GM12878 (cell line): ENCODE measurements at regions not wholly inside any gene's neighbourhood (a gene's known extent, or its start where the extent isn't known, plus 50 kb on each side); places are given as distances from the start of the nearest gene placed in this dataset.

ENCODE experiments used
- ATAC-seq: fragments of 200-7000 bp; cut with Tn5 transposase; 3 replicates; pipeline ENCODE4 v1.9.1; 2020; ENCODE audit warnings: mild to moderate bottlenecking, moderate library complexity
- BruUV-seq: library from RNA; stranded (reverse); fragments of 400-500 nt; replicated peaks from 2 replicates; lab custom pipeline; 2021; lab: Mats Ljungman, UMichigan
- CTCF ChIA-PET: fragments of 300-600 bp; sonication (Branson Sonifier 250); formaldehyde crosslinking; extraction: SDS; loops from one replicate; lab custom pipeline; 2021; ENCODE audit warnings: inconsistent platforms; lab: Yijun Ruan, JAX
- POLR2A ChIA-PET: fragments of 350-600 bp; formaldehyde crosslinking; extraction: SDS; loops from one replicate; lab custom pipeline; 2021; ENCODE audit warnings: inconsistent platforms; lab: Charles Lee
- RAD21 ChIA-PET: fragments of 300-600 bp; sonication (Branson Sonifier 250); formaldehyde crosslinking; loops from one replicate; lab custom pipeline; 2023; ENCODE audit warnings: antibody characterized with exemption; ENCODE audit not compliant: unreplicated experiment; lab: Charles Lee
- SMC1A ChIA-PET: fragments of 300-600 bp; sonication (Branson Sonifier 250); formaldehyde crosslinking; loops from one replicate; lab custom pipeline; 2023; ENCODE audit not compliant: unreplicated experiment, uncharacterized antibody; lab: Charles Lee
- DNase-seq: peaks from one replicate; pipeline ENCODE4 v3.0.0-alpha.2; 2011; ENCODE audit warnings: low read depth, low spot score
- FAIRE-seq: peaks from 3 replicates; lab custom pipeline; 2011; peaks lifted over from hg19 to GRCh38; lab: Jason Lieb, UNC
- H2AFZ ChIP-seq: 2 replicates; pipeline ENCODE4 v1.6.0; 2011; ENCODE audit warnings: low read depth, low read length, control low read depth; ENCODE audit not compliant: control insufficient read depth
- H3K27ac ChIP-seq: 2 replicates; pipeline ENCODE4 v1.5.1; 2011; ENCODE audit warnings: control low read depth; ENCODE audit not compliant: control insufficient read depth, insufficient read depth
- H3K27me3 ChIP-seq, 2 experiments: replicated peaks in 1 of 2; 2 replicates each; pipeline versions ENCODE4 v1.6.0 to v1.6.1; 2011; ENCODE audit warnings: low read length in 1 of 2; ENCODE audit not compliant: control insufficient read depth in 2 of 2, insufficient read depth in 2 of 2
- H3K36me3 ChIP-seq, 2 experiments: 2 replicates each; pipeline ENCODE4 v1.5.1; 2011; ENCODE audit warnings: low read length in 1 of 2; ENCODE audit not compliant: control insufficient read depth in 2 of 2, insufficient read depth in 2 of 2
- H3K4me1 ChIP-seq: 2 replicates; pipeline ENCODE4 v1.6.1; 2011; ENCODE audit warnings: mild to moderate bottlenecking, low read length, moderate library complexity, mixed read lengths; ENCODE audit not compliant: control insufficient read depth, insufficient read depth
- H3K4me2 ChIP-seq: 2 replicates; pipeline ENCODE4 v1.6.0; 2011; ENCODE audit warnings: control low read depth; ENCODE audit not compliant: control insufficient read depth, insufficient read depth
- H3K4me3 ChIP-seq: fragments of 200-600 bp; sonication (generic); 2 replicates; pipeline ENCODE4 v1.5.1; 2016
- H3K79me2 ChIP-seq: 2 replicates; pipeline ENCODE4 v1.6.0; 2011; ENCODE audit warnings: low read length; ENCODE audit not compliant: control insufficient read depth, insufficient read depth
- H3K9ac ChIP-seq: 2 replicates; pipeline ENCODE4 v1.8.0; 2011; ENCODE audit warnings: low read length, control low read depth, mixed read lengths; ENCODE audit not compliant: control insufficient read depth, insufficient read depth
- H3K9me3 ChIP-seq: replicated peaks from 3 replicates; pipeline ENCODE4 v1.5.1; 2011; ENCODE audit warnings: mild to moderate bottlenecking, low read length; ENCODE audit not compliant: control insufficient read depth, insufficient read depth
- H4K20me1 ChIP-seq: 2 replicates; pipeline ENCODE4 v1.6.0; 2011; ENCODE audit not compliant: control insufficient read depth, insufficient read depth
- CEBPB ChIP-seq, 2 experiments: fragments of 150-350 bp in 1 of 2; IDR thresholded peaks; 2 replicates each; pipeline ENCODE4 v1.6.1; 2012 to 2014; ENCODE audit warnings: low read depth in 2 of 2, low read length in 2 of 2, borderline replicate concordance in 1 of 2, inconsistent platforms in 1 of 2
- CREB1 ChIP-seq: IDR thresholded peaks from 2 replicates; pipeline ENCODE4 v1.6.1; 2012; ENCODE audit warnings: low read depth, mild to moderate bottlenecking, inconsistent platforms
- CUX1 ChIP-seq: IDR thresholded peaks from 2 replicates; pipeline ENCODE4 v1.6.1; 2012; ENCODE audit warnings: improper control_type of control experiment, low read depth, low read length; ENCODE audit not compliant: insufficient replicate concordance
- ESRRA ChIP-seq: IDR thresholded peaks from 2 replicates; pipeline ENCODE4 v1.6.1; 2012; ENCODE audit warnings: mild to moderate bottlenecking, low read length, improper control_type of control experiment
- FOXM1 ChIP-seq: IDR thresholded peaks from 2 replicates; pipeline ENCODE4 v1.6.1; 2012; ENCODE audit warnings: low read depth, mild to moderate bottlenecking, inconsistent platforms, low read length, moderate library complexity
- JUND ChIP-seq: IDR thresholded peaks from 2 replicates; pipeline ENCODE4 v1.6.1; 2012; ENCODE audit warnings: low read depth, mild to moderate bottlenecking, low read length, improper control_type of control experiment, moderate library complexity
- KLF5 ChIP-seq: fragments of 450-650 bp; IDR thresholded peaks from 2 replicates; pipeline ENCODE4 v1.6.1; 2014; ENCODE audit warnings: mild to moderate bottlenecking; ENCODE audit not compliant: partially characterized antibody
- MTA3 ChIP-seq: IDR thresholded peaks from 2 replicates; pipeline ENCODE4 v1.6.1; 2012; ENCODE audit warnings: low read length, inconsistent platforms, borderline replicate concordance
- NKRF ChIP-seq: fragments of 450-650 bp; conservative IDR thresholded peaks from 2 replicates; pipeline ENCODE4 v1.6.1; 2017; ENCODE audit warnings: mild to moderate bottlenecking, moderate library complexity
- POLR2A ChIP-seq: IDR thresholded peaks from 2 replicates; pipeline ENCODE4 v1.6.1; 2011; ENCODE audit warnings: low read depth, mild to moderate bottlenecking, low read length
- POLR2AphosphoS5 ChIP-seq: IDR thresholded peaks from 2 replicates; pipeline ENCODE4 v1.6.1; 2011; ENCODE audit warnings: mild to moderate bottlenecking, low read length, inconsistent platforms
- RAD21 ChIP-seq: IDR thresholded peaks from 2 replicates; pipeline ENCODE4 v1.6.1; 2011; ENCODE audit warnings: mild to moderate bottlenecking, low read depth, low read length, moderate library complexity; ENCODE audit not compliant: insufficient read depth
- RELB ChIP-seq: fragments of 450-650 bp; IDR thresholded peaks from 2 replicates; pipeline ENCODE4 v1.6.1; 2017; ENCODE audit warnings: low read depth, mild to moderate bottlenecking, moderate library complexity
- SMAD1 ChIP-seq: fragments of 450-650 bp; IDR thresholded peaks from 2 replicates; pipeline ENCODE4 v1.6.1; 2018; ENCODE audit warnings: mild to moderate bottlenecking, low read depth; ENCODE audit not compliant: partially characterized antibody
- SUZ12 ChIP-seq: fragments of 200-600 bp; sonication (generic); IDR thresholded peaks from one replicate; pipeline ENCODE4 v1.6.1; 2018; ENCODE audit warnings: antibody characterized with exemption, mild to moderate bottlenecking; ENCODE audit not compliant: unreplicated experiment
- ZBED1 ChIP-seq: IDR thresholded peaks from 2 replicates; pipeline ENCODE4 v1.6.1; 2016; ENCODE audit warnings: borderline replicate concordance
- WGBS: methylation state at CpG from one replicate; pipeline ENCODE4 v1.1.6; 2016; ENCODE audit warnings: low lambda C conversion rate; ENCODE audit not compliant: insufficient replicate concordance, insufficient coverage; ENCODE audit errors: missing lambda C conversion rate; 5-methylcytosine and 5-hydroxymethylcytosine counted together
- in situ Hi-C: fragments of 300-500 bp; cut with MboI; formaldehyde crosslinking; loops from 9 replicates; pipeline ENCODE4 v1.14.3; 2018; ENCODE audit warnings: mixed read lengths
- intact Hi-C: fragments of 100-400 bp; cut with micrococcal nuclease; formaldehyde crosslinking; loops from one replicate; pipeline ENCODE4 v1.14.2; 2022; ENCODE audit not compliant: unreplicated experiment

GRCh38 chr1:81408419-81408818 lies 392.3 kb upstream of the ADGRL2 start:
- Histone ChIP-seq H3K4me2 (no peak overlapping the region), H2AFZ (no peak overlapping the region), H3K9ac (no peak overlapping the region), H4K20me1 (no peaks in the 10 kb centered on the region), H3K4me3 (no peak overlapping the region), H3K79me2 (no peaks in the 10 kb centered on the region), H3K36me3 (no peaks in the 10 kb centered on the region), H3K4me1 (no peaks in the 10 kb centered on the region), H3K9me3 (no peaks in the 10 kb centered on the region), H3K27ac (no peak overlapping the region), H3K27me3 (no peaks in the 10 kb centered on the region; a peak in 1 of 4 replicates)
- no peak for TF ChIP-seq SUZ12
- no peak for TF ChIP-seq NKRF
- no peak for TF ChIP-seq MTA3
- TF ChIP-seq SMAD1: no peak
- no peak for TF ChIP-seq KLF5
- no peak for TF ChIP-seq POLR2A
- TF ChIP-seq RAD21: no peak
- no peak for TF ChIP-seq ZBED1
- TF ChIP-seq JUND: no peak
- no peak for TF ChIP-seq CEBPB (IDR thresholded peaks at IDR 0.05; ENCODE audit: borderline replicate concordance in 1 of 2, low read depth in 2 of 2, low read length in 2 of 2)
- no peak for TF ChIP-seq CUX1
- TF ChIP-seq POLR2AphosphoS5: no peak
- no peak for TF ChIP-seq ESRRA
- TF ChIP-seq RELB: no peak
- TF ChIP-seq FOXM1: no peak
- no peak for TF ChIP-seq CREB1
- in situ Hi-C loops: no loop called here
- BruUV-seq: no TSS peak
- CTCF ChIA-PET: interaction anchor here (0.9 to 1.3 kb wide), 2 partner anchors 142 to 351 kb away, joined by 3 read pairs; no protein-coding TSS in a partner anchor
- ATAC-seq (no peak), DNase-seq (no peak), FAIRE-seq (no peak)
- SMC1A ChIA-PET: no interaction called here
- intact Hi-C loops: no loop called here
- POLR2A ChIA-PET: no interaction called here
- RAD21 ChIA-PET: no interaction called here
- 43% methylated on average over 6 of the region's 6 CpGs for WGBS
